OCI-LY3 (cell line): ENCODE measurements at regions not wholly inside any gene's neighbourhood (a gene's known extent, or its start where the extent isn't known, plus 50 kb on each side); places are given as distances from the start of the nearest gene placed in this dataset.
"Not testable (repeated sequence)": the region's sequence is repeated elsewhere in the genome, so short reads cannot be mapped to it uniquely, and the experiment has no call there.

Source experiments
- H2AFZ ChIP-seq: fragments of 200-600, 300-600 bp; shearing (Covaris generic); 2 replicates; pipeline ENCODE4 v1.6.0; 2014; ENCODE audit warnings: antibody characterized with exemption, low read depth, low read length
- H3K27ac ChIP-seq: fragments of 200-600, 300-600 bp; sonication (generic); 2 replicates; pipeline ENCODE4 v1.5.1; 2014; ENCODE audit warnings: mild to moderate bottlenecking, low read length, moderate library complexity, mixed read lengths
- H3K27me3 ChIP-seq: fragments of 200-600, 300-600 bp; sonication (generic); 2 replicates; pipeline ENCODE4 v1.6.1; 2014; ENCODE audit warnings: low read depth, low read length, mixed read lengths
- H3K36me3 ChIP-seq: fragments of 200-600, 300-600 bp; sonication (generic); replicated peaks from 2 replicates; pipeline ENCODE3; 2014; ENCODE audit warnings: low read depth, low read length, mixed read lengths
- H3K4me1 ChIP-seq: fragments of 300-600, 200-600 bp; sonication (generic); 2 replicates; pipeline ENCODE4 v1.6.1; 2014; ENCODE audit warnings: low read length, mixed read lengths
- H3K4me2 ChIP-seq: fragments of 200-600, 300-600 bp; sonication (generic); 2 replicates; pipeline ENCODE4 v1.6.1; 2014; ENCODE audit warnings: low read length, mixed read lengths
- H3K4me3 ChIP-seq: fragments of 300-600, 200-600 bp; sonication (generic); 2 replicates; pipeline ENCODE4 v1.5.1; 2014; ENCODE audit warnings: antibody characterized with exemption, mild to moderate bottlenecking, low read length, moderate library complexity
- H3K79me2 ChIP-seq: fragments of 300-600, 200-600 bp; shearing (Covaris generic); 2 replicates; pipeline ENCODE4 v1.6.1; 2014; ENCODE audit warnings: mild to moderate bottlenecking, low read length, mixed read lengths
- H3K9ac ChIP-seq: fragments of 300-600, 200-600 bp; shearing (Covaris generic); 2 replicates; pipeline ENCODE4 v1.6.0; 2014; ENCODE audit warnings: mild to moderate bottlenecking, low read length, moderate library complexity
- H3K9me3 ChIP-seq: fragments of 200-600, 300-600 bp; shearing (Covaris generic); 2 replicates; pipeline ENCODE4 v1.6.1; 2014; ENCODE audit warnings: low read length, mixed read lengths; ENCODE audit not compliant: insufficient read depth
- H4K20me1 ChIP-seq: fragments of 200-600, 300-600 bp; sonication (generic); 2 replicates; pipeline ENCODE4 v1.6.1; 2016; ENCODE audit warnings: low read length, mixed read lengths; ENCODE audit not compliant: insufficient read depth
- CTCF ChIP-seq: fragments of 200-600, 300-600 bp; sonication (generic); IDR thresholded peaks from 2 replicates; pipeline ENCODE4 v1.5.1; 2014; ENCODE audit warnings: antibody characterized with exemption, low read length, low read depth
- EZH2phosphoT487 ChIP-seq: fragments of 200-600 bp; shearing (Covaris generic); IDR thresholded peaks from 2 replicates; pipeline ENCODE4 v1.6.1; 2018; ENCODE audit warnings: antibody characterized with exemption, mixed run types, low read depth

GRCh38 chr10:94122211-94122610, 128.5 kb downstream of the PLCE1 start:
- no peak overlapping the region for H2AFZ ChIP-seq
- no peaks in the 10 kb centered on the region for H3K4me1 ChIP-seq
- H3K36me3 ChIP-seq = no peaks in the 10 kb centered on the region
- no peaks in the 10 kb centered on the region for H3K9me3 ChIP-seq
- TF ChIP-seq CTCF (no peak), EZH2phosphoT487 (no peak)
- H3K27ac ChIP-seq = no peak overlapping the region
- no peak overlapping the region for H3K9ac ChIP-seq
- no peaks in the 10 kb centered on the region for H4K20me1 ChIP-seq
- H3K4me3 ChIP-seq = no peak overlapping the region
- H3K4me2 ChIP-seq = no peak overlapping the region
- no peaks in the 10 kb centered on the region for H3K27me3 ChIP-seq
- H3K79me2 ChIP-seq = no peaks in the 10 kb centered on the region

GRCh38 chr10:94123258-94123995, 129.7 kb downstream of the PLCE1 start:
- H3K9me3 ChIP-seq = no peaks in the 10 kb centered on the region
- H3K4me2 ChIP-seq = no peak overlapping the region
- H3K4me1 ChIP-seq = no peaks in the 10 kb centered on the region
- TF ChIP-seq CTCF (no peak), EZH2phosphoT487 (no peak)
- no peak overlapping the region for H3K9ac ChIP-seq
- no peaks in the 10 kb centered on the region for H4K20me1 ChIP-seq
- H2AFZ ChIP-seq = no peak overlapping the region
- H3K79me2 ChIP-seq = no peaks in the 10 kb centered on the region
- H3K4me3 ChIP-seq = no peak overlapping the region
- no peak overlapping the region for H3K27ac ChIP-seq
- H3K36me3 ChIP-seq = no peaks in the 10 kb centered on the region
- no peaks in the 10 kb centered on the region for H3K27me3 ChIP-seq

GRCh38 chr10:94124147-94124546, 130.4 kb downstream of the PLCE1 start:
- not testable (repeated sequence) for H3K27ac ChIP-seq, H3K79me2 ChIP-seq, H2AFZ ChIP-seq, H3K4me1 ChIP-seq, H4K20me1 ChIP-seq, H3K4me3 ChIP-seq, H3K9ac ChIP-seq, H3K9me3 ChIP-seq, H3K27me3 ChIP-seq, H3K4me2 ChIP-seq, H3K36me3 ChIP-seq

GRCh38 chr10:94125268-94125667, 131.5 kb downstream of the PLCE1 start:
- not testable (repeated sequence) for H3K9me3 ChIP-seq, H4K20me1 ChIP-seq, H2AFZ ChIP-seq, H3K27me3 ChIP-seq, H3K9ac ChIP-seq, H3K4me1 ChIP-seq, H3K79me2 ChIP-seq, H3K4me3 ChIP-seq, H3K27ac ChIP-seq, H3K4me2 ChIP-seq, H3K36me3 ChIP-seq

- H3K79me2 ChIP-seq = no peaks in the 10 kb centered on the region
- no peaks in the 10 kb centered on the region for H3K4me1 ChIP-seq
- H3K9ac ChIP-seq = no peak overlapping the region
- no peaks in the 10 kb centered on the region for H4K20me1 ChIP-seq
- H3K4me2 ChIP-seq = no peak overlapping the region
- H3K4me3 ChIP-seq = no peak overlapping the region
- no peaks in the 10 kb centered on the region for H3K9me3 ChIP-seq
- TF ChIP-seq EZH2phosphoT487 = no peak
- no peak for TF ChIP-seq CTCF
- no peak overlapping the region for H3K27ac ChIP-seq
- no peak overlapping the region for H2AFZ ChIP-seq
- H3K27me3 ChIP-seq = no peaks in the 10 kb centered on the region
- no peaks in the 10 kb centered on the region for H3K36me3 ChIP-seq
Measured at GRCh38 chr10:94125856-94126255, 132.1 kb downstream of the PLCE1 start.
